HK-2 (cell line): ENCODE measurements at regions not wholly inside any gene's neighbourhood (a gene's known extent, or its start where the extent isn't known, plus 50 kb on each side); places are given as distances from the start of the nearest gene placed in this dataset.

Experiments
- DNase-seq: peaks from one replicate; pipeline ENCODE4 v3.0.0-alpha.2; 2018; ENCODE audit not compliant: unreplicated experiment

DNA sequence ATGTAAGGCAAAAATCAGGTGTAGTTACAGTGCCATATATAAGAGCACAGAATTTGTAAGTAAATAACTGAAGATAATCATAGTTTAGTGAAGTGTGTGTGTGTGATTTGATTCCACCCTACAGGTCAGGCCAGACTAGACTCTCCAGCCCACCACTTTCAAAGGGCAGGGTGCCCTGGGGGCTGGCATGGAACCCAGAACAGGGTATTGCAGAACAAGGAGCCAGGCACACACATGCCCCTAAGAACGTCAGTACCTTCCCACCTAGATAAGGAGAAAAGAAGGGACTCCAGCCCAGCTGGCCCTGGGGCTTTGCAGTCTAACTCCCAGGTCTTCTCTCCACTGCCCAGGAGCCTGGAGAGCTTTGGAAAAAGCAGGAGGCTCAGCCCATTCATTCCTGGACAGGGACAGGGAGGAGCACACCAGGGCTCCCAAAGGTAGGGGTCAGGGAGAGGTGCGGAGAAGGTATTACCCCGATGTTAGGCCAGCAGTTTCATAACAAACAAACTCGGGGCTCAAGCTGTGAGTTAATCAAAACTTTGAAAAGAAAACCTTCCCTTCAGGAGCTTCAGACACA, 149.7 kb upstream of the VANGL1 start:
- no peak for DNase-seq

DNA sequence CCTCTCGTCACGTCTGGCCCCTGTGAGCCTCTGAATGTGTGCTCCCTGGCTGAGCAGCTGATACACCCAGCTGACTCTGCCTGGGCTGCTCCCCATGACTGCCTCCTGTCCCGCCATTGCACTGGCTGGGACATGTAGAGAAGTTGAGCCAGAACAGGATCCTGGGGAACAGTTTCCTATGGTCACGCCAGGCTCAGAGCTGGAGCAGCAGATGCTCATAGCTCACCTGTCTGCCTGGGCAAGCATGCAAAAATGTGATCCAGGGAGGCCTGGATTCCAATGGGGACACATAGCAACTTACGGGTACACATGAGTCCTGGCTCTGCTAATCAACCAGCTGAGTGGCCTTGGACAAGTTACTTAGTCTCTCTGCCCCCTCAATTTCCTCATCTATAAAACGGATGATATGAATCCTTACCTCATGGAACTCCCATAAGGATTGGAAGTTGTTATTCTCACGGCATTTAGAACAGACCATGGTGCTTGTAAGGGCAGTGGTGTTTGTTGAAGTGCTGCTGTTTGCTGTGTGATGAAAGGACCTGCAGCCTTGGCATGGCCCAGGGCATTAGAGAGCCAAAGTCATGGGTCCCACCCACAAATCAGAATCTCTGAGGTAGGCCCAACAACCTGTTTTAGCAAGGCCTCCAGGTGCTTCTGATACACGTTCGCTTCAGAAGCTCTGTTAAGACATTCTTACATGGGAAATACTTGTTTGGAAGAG, 150.3 kb upstream of the VANGL1 start:
- DNase-seq, result no peak

GRCh38 chr1:115479055-115479482, 141.0 kb upstream of the NGF start:
- no peak for DNase-seq

DNA sequence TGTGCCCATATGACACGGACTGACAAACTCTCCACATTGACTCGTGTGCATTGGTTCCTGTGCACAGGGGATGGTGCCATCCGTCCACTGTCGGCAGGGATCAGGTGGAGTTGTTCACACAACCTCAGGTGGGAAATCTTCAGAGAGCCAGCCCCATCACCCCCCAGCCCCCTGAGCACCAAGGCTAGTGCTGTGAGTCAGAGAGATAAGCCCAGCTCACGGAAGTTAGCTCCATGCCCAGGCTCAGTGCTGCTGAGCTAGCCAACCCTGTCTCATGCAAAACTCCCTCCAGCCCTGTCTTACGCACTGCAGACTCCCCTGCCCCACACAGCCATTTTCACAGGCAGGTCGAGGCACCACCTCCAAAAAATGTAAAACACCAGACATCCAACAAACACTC, 139.0 kb upstream of the NGF start:
- no peak for DNase-seq

DNA sequence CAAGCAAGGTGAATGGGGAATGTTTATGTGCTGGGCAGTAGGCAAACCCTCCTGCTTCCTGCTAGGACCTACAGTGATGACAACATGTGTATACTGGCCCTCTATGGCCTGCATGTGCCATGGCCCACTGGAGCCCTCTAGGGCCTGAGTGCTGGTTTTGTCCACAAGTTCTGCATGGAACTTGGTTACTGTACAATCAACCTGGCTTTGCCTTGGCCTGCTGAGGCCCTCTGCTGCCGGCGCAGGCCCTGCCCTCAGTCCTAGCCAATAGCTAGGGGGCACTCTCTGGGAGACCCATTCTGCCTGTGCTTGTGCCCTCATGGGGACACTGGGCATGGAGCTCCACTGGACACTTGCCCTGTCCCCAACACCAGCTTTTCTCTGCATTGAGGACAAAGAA, 138.6 kb upstream of the NGF start:
- DNase-seq, result no peak

DNA sequence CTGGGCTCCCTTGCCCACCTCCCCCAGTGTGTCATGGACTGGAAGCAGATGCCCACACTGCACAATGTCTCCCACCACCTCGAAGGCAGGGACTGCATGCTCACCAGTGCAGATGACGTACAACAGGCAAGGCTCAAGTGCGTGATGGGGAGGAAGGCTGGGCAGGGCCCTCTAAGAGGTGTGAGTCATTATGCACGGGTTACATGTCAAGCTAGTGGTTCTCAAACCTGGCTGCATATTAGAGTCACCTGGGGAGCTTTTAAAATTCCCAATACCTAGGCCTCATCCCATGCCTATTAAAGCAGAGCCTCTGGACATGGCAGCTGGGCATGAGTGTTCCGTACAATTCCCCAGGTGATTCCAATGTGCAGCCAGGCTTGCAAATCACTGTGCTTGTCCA, 137.9 kb upstream of the NGF start:
- DNase-seq, result no peak

GRCh38 chr1:115475252-115475651, 137.2 kb upstream of the NGF start:
- DNase-seq, result no peak

DNA sequence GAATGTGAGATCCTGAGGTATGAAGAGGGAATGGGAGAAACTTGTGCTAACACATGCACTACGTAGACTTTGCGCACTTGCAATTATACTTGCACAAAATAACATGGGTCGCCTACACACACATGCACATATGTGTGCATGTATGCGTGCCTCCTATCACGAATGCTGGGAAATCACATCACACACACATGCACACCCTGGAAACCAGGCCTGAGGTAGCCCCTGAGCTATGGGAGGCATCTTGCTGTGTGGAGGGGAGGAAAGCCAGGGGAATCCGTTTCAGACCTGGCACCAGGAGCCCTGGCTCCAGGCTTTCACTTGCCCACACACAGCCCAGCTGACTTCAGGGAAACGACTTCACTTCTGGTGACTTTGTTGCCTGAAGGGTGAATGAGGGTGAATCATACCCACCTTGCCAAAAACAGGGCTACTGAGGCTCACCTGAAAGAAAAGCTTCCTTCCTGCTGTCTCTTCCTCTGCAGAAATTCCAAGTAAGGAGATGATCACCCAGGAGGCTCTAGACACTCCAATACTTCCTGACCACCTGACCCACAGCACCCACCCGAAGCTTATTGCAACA, 136.0 kb upstream of the NGF start:
- DNase-seq, result no peak

GRCh38 chr1:115469703-115470476, 131.8 kb upstream of the NGF start:
- DNase-seq, result peak; percentile 95

GRCh38 chr1:115467790-115468189, 129.7 kb upstream of the NGF start:
- DNase-seq, result no peak

DNA sequence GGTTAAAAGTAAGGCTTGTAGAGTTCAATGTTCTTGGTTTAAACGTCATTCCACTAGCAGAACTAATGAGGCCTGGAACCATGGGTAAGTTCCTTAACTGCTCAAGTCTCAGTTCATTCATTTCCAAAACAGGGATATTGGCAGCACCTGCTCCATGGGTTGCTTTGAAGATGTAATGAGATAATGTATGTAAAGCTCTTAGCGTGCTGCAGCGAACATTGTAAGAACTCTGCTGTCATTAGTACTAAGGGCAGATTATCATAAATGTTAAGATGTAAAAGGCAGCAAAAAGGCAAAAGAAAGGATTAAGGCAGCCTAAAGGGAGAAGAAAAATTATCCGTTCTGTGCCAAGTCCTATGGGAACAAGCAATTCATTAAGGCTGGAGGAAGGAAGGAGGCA, 129.1 kb upstream of the NGF start:
- no peak for DNase-seq

DNA sequence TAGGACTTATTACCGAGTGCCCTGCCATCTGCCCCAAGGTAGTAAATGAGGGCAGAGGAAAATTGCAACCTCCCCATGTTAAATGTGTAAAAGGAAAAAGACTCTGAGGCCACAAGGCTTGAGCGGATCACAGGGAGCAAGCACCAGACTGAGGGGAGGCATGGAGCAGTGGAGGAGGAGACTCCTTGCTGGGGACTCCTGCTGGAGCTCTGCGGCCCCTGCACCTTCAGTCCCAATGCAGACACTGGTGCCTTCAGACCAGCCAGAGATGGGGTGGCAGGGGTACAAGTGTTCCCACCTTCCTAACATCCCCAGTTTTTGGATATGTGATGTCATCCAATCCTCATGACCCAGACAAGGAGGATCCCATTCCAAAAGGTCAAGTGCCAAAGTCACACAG, 128.4 kb upstream of the NGF start:
- no peak for DNase-seq

GRCh38 chr1:115465802-115466363, 127.8 kb upstream of the NGF start:
- DNase-seq, result no peak

DNA sequence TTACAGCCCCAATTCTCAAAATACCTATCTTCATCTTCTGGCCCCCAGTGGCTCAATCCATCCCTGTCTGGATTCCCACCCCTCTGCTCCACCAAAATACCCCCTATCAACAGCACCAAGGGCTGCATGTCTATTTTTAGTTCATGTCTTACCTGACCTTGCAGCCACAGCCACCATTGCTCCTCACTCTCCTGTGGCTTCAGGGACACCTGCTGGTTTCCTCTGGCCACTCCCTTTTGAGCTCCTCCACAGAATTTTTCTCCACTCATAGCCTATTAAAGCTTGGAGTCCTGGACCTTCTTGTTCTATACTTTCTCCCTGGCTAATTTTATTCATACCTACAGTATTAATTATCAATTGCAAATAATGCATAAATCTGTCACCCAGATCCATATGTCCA, 125.3 kb upstream of the NGF start:
- no peak for DNase-seq

- DNase-seq, result no peak
Observed at GRCh38 chr1:115462566-115463076, 124.6 kb upstream of the NGF start.

GRCh38 chr1:115461526-115461925, 123.5 kb upstream of the NGF start:
- no peak for DNase-seq

DNA sequence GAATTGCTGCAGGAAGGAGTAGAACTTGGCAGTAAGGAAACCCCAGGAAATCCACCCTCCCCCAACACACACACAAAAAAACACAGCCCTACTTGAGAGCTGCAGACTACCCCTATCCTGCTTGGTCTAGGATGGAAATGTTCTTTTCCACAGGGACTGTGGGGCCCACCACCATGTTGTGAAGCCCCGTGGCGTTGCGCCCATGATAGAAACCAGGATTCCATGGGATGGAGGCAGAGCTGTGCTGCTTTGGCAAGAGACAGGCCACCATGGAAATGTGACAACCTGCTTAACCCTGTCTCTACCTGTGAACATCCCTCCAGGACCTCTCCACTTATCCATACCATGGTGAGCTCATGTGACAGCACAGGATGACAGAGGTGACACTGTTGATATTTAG, 121.1 kb upstream of the NGF start:
- DNase-seq, result no peak

- no peak for DNase-seq
Observed at GRCh38 chr1:115458426-115459114, 120.5 kb upstream of the NGF start.

DNA sequence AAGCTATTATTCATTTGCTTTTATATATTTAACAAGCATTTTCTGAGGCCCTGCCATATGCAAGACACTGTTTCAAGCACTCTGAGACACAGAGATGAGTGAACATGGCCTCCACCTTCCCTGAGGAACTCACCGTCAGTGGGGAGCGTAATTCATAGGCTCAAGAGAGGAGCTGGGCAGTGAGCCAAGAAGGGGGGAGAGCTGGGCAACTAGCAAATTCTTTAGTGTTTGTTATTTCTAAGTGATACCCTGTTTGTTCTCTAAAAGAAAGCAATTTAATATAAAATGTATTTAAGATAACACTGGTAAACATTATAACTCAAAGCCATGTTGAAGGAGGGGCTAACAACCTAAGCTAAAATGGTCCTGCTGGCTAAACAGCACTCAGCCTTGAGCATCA, 119.2 kb upstream of the NGF start:
- no peak for DNase-seq

DNA sequence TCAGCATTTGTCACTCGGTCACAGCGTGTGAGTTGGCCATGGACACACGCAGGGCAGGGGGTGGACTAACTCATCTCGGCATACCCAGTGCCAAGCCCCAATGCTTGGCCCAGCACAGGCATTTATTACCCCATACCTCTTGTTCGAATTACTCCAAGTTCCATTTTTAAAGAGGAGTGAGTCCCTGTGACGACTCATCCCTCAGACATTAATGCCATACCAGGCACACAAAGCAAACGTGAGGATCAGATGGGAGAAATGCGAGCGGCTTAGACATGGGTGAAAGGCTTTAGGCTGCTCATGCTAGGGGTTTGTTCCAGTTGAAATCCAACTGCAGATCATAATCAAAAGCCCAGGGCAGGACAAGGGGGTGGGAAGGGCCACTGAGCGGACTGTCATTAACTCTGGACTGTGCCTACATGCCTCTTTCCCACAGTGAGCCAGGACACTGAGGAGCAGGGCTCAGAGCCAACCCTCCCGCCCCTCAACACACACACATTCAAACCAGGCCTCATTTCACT, 118.5 kb upstream of the NGF start:
- peak; percentile 56 for DNase-seq

- DNase-seq, result no peak
Observed at GRCh38 chr1:115454837-115455511, 116.9 kb upstream of the NGF start.
